C4-2B (cell line): ENCODE measurements at regions not wholly inside any gene's neighbourhood (a gene's known extent, or its start where the extent isn't known, plus 50 kb on each side); places are given as distances from the start of the nearest gene placed in this dataset.

ENCODE experiments used
- ZFX ChIP-seq: fragments of 450-650 bp; IDR thresholded peaks from 2 replicates; pipeline ENCODE4 v1.6.1; 2017
- TF ChIP-seq, protein P1 (sequence below): fragments of 450-650 bp; conservative IDR thresholded peaks from 2 replicates; pipeline ENCODE4 v1.5.1; 2017; ENCODE audit warnings: mild to moderate bottlenecking

DNA sequence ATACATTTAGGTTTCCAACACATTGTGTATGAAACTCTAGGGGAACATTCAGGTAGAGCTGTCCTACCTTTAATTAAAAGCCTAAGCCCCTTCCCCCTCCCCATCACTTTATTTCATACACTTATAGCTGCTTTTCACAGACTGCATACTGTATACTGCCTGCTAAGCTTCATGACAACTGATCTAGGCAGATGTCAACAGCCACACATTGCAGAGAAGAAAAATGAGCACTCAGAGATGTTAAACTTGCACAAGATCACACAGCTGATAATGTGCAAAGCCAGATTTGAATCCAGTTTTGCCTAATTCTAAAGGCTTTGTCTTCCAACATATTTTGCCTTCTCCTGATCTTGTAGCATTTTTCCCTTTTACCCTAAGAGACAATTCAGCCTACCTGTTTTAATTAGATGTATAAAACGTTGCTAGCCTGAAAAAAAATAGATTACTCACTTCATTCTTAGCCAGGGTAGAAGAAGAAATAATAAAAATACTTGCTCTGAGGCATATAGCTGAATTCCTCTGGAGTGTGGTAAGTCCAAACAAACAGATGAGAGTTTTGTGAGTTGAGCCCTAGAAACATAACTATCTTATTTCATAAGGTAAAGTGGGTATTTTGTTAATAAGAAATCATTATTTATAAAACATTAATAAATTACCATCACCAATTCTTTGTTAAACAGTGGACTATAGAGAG lies 56.9 kb upstream of the CAST start:
- TF ChIP-seq, protein P1, sequence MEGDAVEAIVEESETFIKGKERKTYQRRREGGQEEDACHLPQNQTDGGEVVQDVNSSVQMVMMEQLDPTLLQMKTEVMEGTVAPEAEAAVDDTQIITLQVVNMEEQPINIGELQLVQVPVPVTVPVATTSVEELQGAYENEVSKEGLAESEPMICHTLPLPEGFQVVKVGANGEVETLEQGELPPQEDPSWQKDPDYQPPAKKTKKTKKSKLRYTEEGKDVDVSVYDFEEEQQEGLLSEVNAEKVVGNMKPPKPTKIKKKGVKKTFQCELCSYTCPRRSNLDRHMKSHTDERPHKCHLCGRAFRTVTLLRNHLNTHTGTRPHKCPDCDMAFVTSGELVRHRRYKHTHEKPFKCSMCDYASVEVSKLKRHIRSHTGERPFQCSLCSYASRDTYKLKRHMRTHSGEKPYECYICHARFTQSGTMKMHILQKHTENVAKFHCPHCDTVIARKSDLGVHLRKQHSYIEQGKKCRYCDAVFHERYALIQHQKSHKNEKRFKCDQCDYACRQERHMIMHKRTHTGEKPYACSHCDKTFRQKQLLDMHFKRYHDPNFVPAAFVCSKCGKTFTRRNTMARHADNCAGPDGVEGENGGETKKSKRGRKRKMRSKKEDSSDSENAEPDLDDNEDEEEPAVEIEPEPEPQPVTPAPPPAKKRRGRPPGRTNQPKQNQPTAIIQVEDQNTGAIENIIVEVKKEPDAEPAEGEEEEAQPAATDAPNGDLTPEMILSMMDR: no peak
- no peak for TF ChIP-seq ZFX
